ENCODE measurements at regions not wholly inside any gene's neighbourhood (a gene's known extent, or its start where the extent isn't known, plus 50 kb on each side); places are given as distances from the start of the nearest gene placed in this dataset.
"Not testable (repeated sequence)": the region's sequence is repeated elsewhere in the genome, so short reads cannot be mapped to it uniquely, and the experiment has no call there.

DNA sequence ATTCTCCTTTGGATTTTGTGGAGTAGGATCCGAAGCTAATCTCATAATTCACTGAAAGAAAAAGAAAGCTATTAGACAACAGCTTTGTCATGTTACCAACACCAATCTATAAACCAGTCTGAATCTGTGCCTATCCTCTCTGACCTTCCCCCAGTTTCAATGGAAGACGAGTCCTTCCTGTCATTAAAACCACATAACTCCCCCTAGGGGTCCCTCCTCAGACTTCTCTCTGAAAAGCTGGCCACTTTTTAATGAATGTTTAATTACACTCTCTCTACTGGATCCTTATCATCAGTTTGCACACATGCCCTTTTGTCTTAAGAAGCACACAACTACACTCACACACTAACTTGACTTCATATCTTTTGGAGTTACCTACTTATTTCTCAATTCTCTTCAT is 98.0 kb upstream of the TSLP start:
- TF ChIP-seq, protein P1, sequence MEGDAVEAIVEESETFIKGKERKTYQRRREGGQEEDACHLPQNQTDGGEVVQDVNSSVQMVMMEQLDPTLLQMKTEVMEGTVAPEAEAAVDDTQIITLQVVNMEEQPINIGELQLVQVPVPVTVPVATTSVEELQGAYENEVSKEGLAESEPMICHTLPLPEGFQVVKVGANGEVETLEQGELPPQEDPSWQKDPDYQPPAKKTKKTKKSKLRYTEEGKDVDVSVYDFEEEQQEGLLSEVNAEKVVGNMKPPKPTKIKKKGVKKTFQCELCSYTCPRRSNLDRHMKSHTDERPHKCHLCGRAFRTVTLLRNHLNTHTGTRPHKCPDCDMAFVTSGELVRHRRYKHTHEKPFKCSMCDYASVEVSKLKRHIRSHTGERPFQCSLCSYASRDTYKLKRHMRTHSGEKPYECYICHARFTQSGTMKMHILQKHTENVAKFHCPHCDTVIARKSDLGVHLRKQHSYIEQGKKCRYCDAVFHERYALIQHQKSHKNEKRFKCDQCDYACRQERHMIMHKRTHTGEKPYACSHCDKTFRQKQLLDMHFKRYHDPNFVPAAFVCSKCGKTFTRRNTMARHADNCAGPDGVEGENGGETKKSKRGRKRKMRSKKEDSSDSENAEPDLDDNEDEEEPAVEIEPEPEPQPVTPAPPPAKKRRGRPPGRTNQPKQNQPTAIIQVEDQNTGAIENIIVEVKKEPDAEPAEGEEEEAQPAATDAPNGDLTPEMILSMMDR (IDR thresholded peaks at IDR 0.05; ENCODE audit: insufficient read depth, low read depth, low read length) = no peak
- DNase-seq (ENCODE audit: low read depth) = no peak
- H3K4me3 ChIP-seq (ENCODE audit: low read depth, low read length) = no peak overlapping the region

DNA sequence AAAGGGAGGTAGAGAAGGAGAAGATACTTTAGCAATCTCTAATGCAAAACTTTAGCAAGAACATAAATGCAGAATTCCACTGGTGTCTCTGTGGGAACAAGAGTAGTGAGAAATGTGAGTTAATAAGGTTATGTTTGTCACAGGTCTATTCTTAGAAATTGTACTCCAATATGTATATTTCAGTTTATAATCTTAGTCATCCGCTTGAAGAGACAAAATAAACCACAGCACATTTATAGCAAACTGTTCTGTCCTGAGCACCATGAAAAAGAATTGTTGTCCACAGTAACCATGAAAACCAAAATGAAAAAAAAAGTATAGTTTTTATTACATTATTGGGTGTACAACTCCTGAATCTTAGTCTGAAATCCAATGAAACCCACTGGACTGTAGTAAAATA is 93.6 kb upstream of the TSLP start:
- TF ChIP-seq, protein P1 (IDR thresholded peaks at IDR 0.05; ENCODE audit: insufficient read depth, low read depth, low read length) = no peak
- no peak overlapping the region for H3K4me3 ChIP-seq (ENCODE audit: low read depth, low read length)
- no peak for DNase-seq (ENCODE audit: low read depth)

- not testable (repeated sequence) for DNase-seq (ENCODE audit: low read depth); H3K4me3 ChIP-seq (ENCODE audit: low read depth, low read length)
Observed at GRCh38 chr5:110985882-110986281, 85.6 kb upstream of the TSLP start.

GRCh38 chr5:110987573-110987972 is 83.9 kb upstream of the TSLP start:
- not testable (repeated sequence) for H3K4me3 ChIP-seq (ENCODE audit: low read depth, low read length); DNase-seq (ENCODE audit: low read depth)

DNA sequence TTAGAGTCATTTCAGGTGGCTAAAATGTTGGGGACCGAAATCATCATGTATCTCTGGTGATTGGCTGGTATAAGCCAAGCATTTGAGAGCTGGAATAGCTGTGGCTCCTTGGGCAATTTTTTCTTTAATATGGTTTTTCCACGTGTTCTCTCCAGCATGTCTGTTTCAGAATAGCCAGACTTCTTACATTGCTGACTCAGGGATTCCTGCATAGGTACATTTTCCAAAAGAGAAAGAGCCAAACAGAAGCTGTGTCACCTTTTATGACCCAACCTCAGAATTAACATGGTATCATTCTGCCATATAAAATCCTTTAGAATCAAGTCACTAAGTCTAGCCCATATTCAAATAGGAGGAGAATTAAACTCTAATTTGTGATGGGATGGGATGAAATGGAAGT is 74.8 kb upstream of the TSLP start:
- TF ChIP-seq, protein P1 (IDR thresholded peaks at IDR 0.05; ENCODE audit: insufficient read depth, low read depth, low read length) = no peak
- no peak for DNase-seq (ENCODE audit: low read depth)
- H3K4me3 ChIP-seq (ENCODE audit: low read depth, low read length) = no peak overlapping the region

DNA sequence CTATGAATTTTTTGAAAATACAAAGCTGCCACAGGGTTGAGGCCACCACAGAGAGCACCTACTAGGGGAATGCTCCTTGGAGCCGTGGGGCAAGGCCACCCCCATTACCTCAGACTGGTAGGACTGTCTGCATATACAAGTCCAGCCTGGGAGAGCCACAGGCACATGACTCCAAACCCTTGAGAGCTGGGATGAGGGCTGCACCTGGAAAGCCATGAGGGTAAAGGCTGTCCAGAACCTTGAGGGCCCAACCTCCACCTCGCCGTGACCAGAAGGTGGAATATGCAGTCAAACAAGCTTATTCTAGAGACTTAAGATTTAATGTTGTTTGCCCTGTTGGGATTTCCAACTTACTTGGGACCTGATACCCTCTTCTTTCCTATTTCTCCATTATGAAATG is 69.5 kb upstream of the TSLP start:
- TF ChIP-seq, protein P1 (IDR thresholded peaks at IDR 0.05; ENCODE audit: insufficient read depth, low read depth, low read length) = no peak
- no peak overlapping the region for H3K4me3 ChIP-seq (ENCODE audit: low read depth, low read length)
- DNase-seq (ENCODE audit: low read depth) = no peak

- H3K4me3 ChIP-seq (ENCODE audit: low read depth, low read length) = no peak overlapping the region
- DNase-seq (ENCODE audit: low read depth) = no peak
- TF ChIP-seq, protein P1 (IDR thresholded peaks at IDR 0.05; ENCODE audit: insufficient read depth, low read depth, low read length) = no peak
Observed at GRCh38 chr5:111003623-111004022, 67.9 kb upstream of the TSLP start.

GRCh38 chr5:111004291-111004690 is 67.2 kb upstream of the TSLP start:
- DNase-seq (ENCODE audit: low read depth) = no peak
- H3K4me3 ChIP-seq (ENCODE audit: low read depth, low read length) = no peak overlapping the region
- TF ChIP-seq, protein P1 (IDR thresholded peaks at IDR 0.05; ENCODE audit: insufficient read depth, low read depth, low read length) = no peak

Data from fibroblast of villous mesenchyme (primary cell).